Activated CD8-positive, alpha-beta memory T cell treated with anti-CD3 and anti-CD28 coated beads, Interleukin-2, amount 10 ng/mL, durations not matched to agents 7 days and 5 days (primary cell): ENCODE measurements at regions not wholly inside any gene's neighbourhood (a gene's known extent, or its start where the extent isn't known, plus 50 kb on each side); places are given as distances from the start of the nearest gene placed in this dataset.
"Not testable (repeated sequence)": the region's sequence is repeated elsewhere in the genome, so short reads cannot be mapped to it uniquely, and the experiment has no call there.

ENCODE experiments used
- ATAC-seq: fragments of 150-1000 bp; cut with Tn5 transposase; one replicate; pipeline ENCODE4 v1.10.0; 2021; ENCODE audit warnings: moderate library complexity
- CTCF ChIA-PET: fragments of 350-600 bp; sonication (Branson Sonifier 250); formaldehyde crosslinking; loops from one replicate; lab custom pipeline; 2021; ENCODE audit warnings: antibody characterized with exemption; lab: Charles Lee
- DNase-seq: peaks from one replicate; pipeline ENCODE4 v3.0.0-alpha.2; 2020
- H3K27ac Mint-ChIP-seq: one replicate; pipeline ENCODE4 v1.8.0; 2021; ENCODE audit warnings: mild to moderate bottlenecking, mixed read lengths
- H3K27me3 Mint-ChIP-seq: one replicate; pipeline ENCODE4 v1.8.0; 2021; ENCODE audit warnings: mixed read lengths
- H3K36me3 Mint-ChIP-seq: one replicate; pipeline ENCODE4 v1.8.0; 2021; ENCODE audit warnings: mild to moderate bottlenecking, mixed read lengths
- H3K4me1 Mint-ChIP-seq: one replicate; pipeline ENCODE4 v1.8.0; 2021; ENCODE audit warnings: mixed read lengths
- H3K4me3 Mint-ChIP-seq: one replicate; pipeline ENCODE4 v1.8.0; 2021; ENCODE audit warnings: mild to moderate bottlenecking, moderate library complexity, mixed read lengths
- H3K9me3 Mint-ChIP-seq: one replicate; pipeline ENCODE4 v1.8.0; 2022; ENCODE audit warnings: low read depth, mixed read lengths

DNA sequence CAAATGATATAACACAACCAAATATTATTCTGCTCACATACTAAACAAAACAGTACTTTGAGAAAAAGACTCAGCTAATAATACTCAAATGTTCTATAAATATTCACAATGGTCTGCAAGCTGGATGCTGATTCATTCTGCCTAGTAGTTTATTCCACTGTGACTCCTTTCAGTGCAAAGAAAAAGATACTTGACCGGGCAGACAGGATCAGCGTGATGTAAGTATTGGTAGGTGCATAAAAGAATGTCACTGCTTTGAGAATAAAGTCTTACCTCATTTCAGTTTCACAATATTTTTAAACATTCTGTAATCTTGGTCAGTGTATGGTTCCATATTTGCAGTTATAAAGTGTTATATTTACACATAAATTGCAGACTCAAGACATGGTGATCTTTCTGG is 223.0 kb upstream of the NUDT12 start:
- CTCF ChIA-PET = no interaction called here
- ATAC-seq (no peak), DNase-seq (no peak)
- Mint-ChIP-seq H3K4me1 (no peaks in the 10 kb centered on the region), H3K27me3 (no peaks in the 10 kb centered on the region), H3K36me3 (no peaks in the 10 kb centered on the region), H3K27ac (no peak overlapping the region), H3K9me3 (peaks cover 7% of the 10 kb centered on the region), H3K4me3 (no peak overlapping the region)

DNA sequence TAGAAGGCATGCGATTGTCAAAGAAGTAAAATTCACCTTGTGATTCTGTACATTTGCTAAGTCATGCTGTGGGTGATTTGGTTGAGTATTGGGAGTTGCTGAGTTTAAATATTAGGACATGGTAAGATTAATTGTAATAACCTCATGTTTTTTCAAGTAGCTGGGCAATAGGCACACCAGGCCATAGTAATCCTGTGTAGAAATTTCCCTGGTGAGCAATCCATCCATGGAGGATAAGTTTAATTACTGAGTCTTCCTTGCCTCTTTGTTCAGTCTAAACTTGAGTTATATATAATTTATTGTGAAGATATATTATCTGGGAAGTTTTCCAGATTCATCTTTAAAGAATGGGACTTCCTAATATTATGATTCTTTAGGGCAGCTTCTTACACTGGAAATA is 221.1 kb upstream of the NUDT12 start:
- CTCF ChIA-PET = no interaction called here

DNA sequence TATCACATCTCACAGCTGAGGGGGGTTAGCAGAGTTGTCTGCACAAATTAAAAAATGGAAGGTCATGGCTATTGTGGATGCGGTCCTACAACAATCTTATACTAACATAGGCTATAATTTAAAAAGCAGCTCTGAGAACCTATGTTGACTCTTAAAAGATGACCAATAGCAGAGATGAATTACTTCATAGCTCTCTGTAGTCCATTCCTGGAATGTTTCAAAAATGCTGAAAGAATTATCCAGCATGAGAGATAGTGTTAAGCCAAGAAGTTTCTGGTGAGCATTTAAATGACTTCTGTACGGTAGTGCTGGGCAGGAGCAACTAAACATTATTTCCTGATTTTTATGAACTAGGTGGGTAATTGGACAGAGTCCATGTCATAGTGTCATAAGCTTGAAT is 218.2 kb upstream of the NUDT12 start:
- H3K27me3 Mint-ChIP-seq = no peaks in the 10 kb centered on the region
- no peak overlapping the region for H3K27ac Mint-ChIP-seq
- H3K4me1 Mint-ChIP-seq = no peaks in the 10 kb centered on the region
- no peak overlapping the region for H3K4me3 Mint-ChIP-seq
- no peak for ATAC-seq
- H3K36me3 Mint-ChIP-seq = no peaks in the 10 kb centered on the region
- no peak for DNase-seq
- H3K9me3 Mint-ChIP-seq = peaks cover 5% of the 10 kb centered on the region
- CTCF ChIA-PET = no interaction called here

More for the DNA sequence above, 221.1 kb upstream of the NUDT12 start:
- Mint-ChIP-seq H3K4me1 (no peaks in the 10 kb centered on the region), H3K4me3 (no peak overlapping the region), H3K9me3 (peaks cover 3% of the 10 kb centered on the region), H3K36me3 (no peaks in the 10 kb centered on the region), H3K27me3 (no peaks in the 10 kb centered on the region), H3K27ac (no peak overlapping the region)
- ATAC-seq (no peak), DNase-seq (no peak)

DNA sequence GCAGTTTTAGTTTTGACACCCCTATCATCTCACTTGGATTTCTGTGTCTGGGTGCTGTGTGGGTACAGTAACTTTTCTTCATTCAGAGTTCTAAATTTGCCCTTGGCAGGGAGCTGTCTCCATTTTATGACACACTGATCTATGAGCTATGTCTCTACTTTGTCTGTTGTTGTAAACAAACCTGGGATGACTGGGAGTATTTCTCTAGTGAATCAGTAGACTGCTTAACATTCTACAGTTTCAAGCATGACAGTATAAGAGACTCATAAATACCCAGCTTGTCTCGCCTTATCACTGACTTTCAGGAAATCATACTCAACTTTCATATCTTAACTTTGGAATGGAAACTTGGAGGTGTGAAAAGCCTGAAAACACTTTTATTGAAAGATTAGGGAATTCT is 212.1 kb upstream of the NUDT12 start:
- DNase-seq = no peak
- H3K4me3 Mint-ChIP-seq = no peak overlapping the region
- no peak for ATAC-seq
- H3K9me3 Mint-ChIP-seq = peaks cover 5% of the 10 kb centered on the region
- no peaks in the 10 kb centered on the region for H3K4me1 Mint-ChIP-seq
- CTCF ChIA-PET = no interaction called here
- no peak overlapping the region for H3K27ac Mint-ChIP-seq
- no peaks in the 10 kb centered on the region for H3K27me3 Mint-ChIP-seq
- no peaks in the 10 kb centered on the region for H3K36me3 Mint-ChIP-seq

DNA sequence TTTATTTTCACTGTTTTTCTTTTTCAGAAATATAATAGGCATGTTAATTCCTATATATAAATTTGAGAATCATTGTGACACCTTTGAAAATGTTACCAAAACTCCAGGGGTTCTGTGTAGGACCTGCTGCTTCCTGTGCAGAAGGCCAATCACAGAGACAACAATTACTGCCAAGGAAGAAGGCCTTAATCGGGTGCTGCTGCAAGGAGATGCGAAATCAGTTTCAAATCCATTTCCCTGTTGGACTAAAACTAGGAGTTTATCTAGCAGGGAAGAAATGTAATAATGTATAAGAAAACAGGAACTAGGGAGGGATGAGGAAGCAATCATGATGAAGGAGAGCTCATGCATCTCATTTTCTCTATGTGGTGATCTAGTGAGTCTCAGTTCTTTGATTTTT is 209.7 kb upstream of the NUDT12 start:
- no peak overlapping the region for H3K27ac Mint-ChIP-seq
- DNase-seq = no peak
- H3K4me1 Mint-ChIP-seq = no peaks in the 10 kb centered on the region
- H3K27me3 Mint-ChIP-seq = no peaks in the 10 kb centered on the region
- H3K4me3 Mint-ChIP-seq = no peak overlapping the region
- no peak for ATAC-seq
- peaks cover 2% of the 10 kb centered on the region for H3K9me3 Mint-ChIP-seq
- CTCF ChIA-PET = no interaction called here
- H3K36me3 Mint-ChIP-seq = no peaks in the 10 kb centered on the region

GRCh38 chr5:103764403-103764802 is 201.8 kb upstream of the NUDT12 start:
- no peaks in the 10 kb centered on the region for H3K27me3 Mint-ChIP-seq
- H3K36me3 Mint-ChIP-seq = no peaks in the 10 kb centered on the region
- H3K4me1 Mint-ChIP-seq = no peaks in the 10 kb centered on the region
- H3K4me3 Mint-ChIP-seq = no peak overlapping the region
- H3K9me3 Mint-ChIP-seq = peaks cover 2% of the 10 kb centered on the region
- ATAC-seq (no peak), DNase-seq (no peak)
- no peak overlapping the region for H3K27ac Mint-ChIP-seq
- CTCF ChIA-PET = no interaction called here

DNA sequence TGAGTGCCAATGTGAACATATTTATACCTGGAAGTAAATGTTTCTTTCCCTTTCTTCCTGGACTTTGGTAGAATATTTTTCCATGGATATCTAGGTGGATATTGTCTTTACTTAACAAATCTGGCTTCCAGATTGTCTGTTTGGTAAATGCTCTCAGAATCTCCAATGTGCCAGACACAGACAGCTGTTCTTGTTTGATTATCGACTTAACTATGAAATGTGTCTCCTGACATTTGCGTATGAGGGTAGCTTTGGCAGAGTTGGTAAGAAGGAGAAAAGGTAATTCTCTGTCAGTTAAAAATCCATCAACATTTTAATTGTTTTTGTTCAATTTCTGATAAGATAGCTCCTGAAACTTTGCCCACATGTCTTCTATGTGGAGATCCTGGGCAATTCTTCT is 196.4 kb upstream of the NUDT12 start:
- ATAC-seq = no peak
- H3K4me1 Mint-ChIP-seq = no peaks in the 10 kb centered on the region
- no peaks in the 10 kb centered on the region for H3K27me3 Mint-ChIP-seq
- no peak overlapping the region for H3K27ac Mint-ChIP-seq
- H3K9me3 Mint-ChIP-seq = no peaks in the 10 kb centered on the region
- H3K4me3 Mint-ChIP-seq = no peak overlapping the region
- no peak for DNase-seq
- CTCF ChIA-PET = no interaction called here
- no peaks in the 10 kb centered on the region for H3K36me3 Mint-ChIP-seq

GRCh38 chr5:103755974-103756373 is 193.4 kb upstream of the NUDT12 start:
- H3K36me3 Mint-ChIP-seq = no peaks in the 10 kb centered on the region
- no peaks in the 10 kb centered on the region for H3K4me1 Mint-ChIP-seq
- no peak overlapping the region for H3K4me3 Mint-ChIP-seq
- no peaks in the 10 kb centered on the region for H3K27me3 Mint-ChIP-seq
- no peak for ATAC-seq
- H3K27ac Mint-ChIP-seq = no peak overlapping the region
- H3K9me3 Mint-ChIP-seq = no peaks in the 10 kb centered on the region
- no peak for DNase-seq
- CTCF ChIA-PET = no interaction called here

- Mint-ChIP-seq H3K9me3 (peaks cover 2% of the 10 kb centered on the region), H3K4me1 (no peaks in the 10 kb centered on the region)
These were observed 182.9 kb upstream of the NUDT12 start for GRCh38 chr5:103745353-103746065.

GRCh38 chr5:103744159-103744558 is 181.6 kb upstream of the NUDT12 start:
- H3K27ac Mint-ChIP-seq = no peak overlapping the region
- DNase-seq = no peak
- CTCF ChIA-PET = no interaction called here
- no peaks in the 10 kb centered on the region for H3K27me3 Mint-ChIP-seq
- H3K9me3 Mint-ChIP-seq = peaks cover 2% of the 10 kb centered on the region
- H3K4me3 Mint-ChIP-seq = no peak overlapping the region
- H3K4me1 Mint-ChIP-seq = no peaks in the 10 kb centered on the region
- no peaks in the 10 kb centered on the region for H3K36me3 Mint-ChIP-seq
- no peak for ATAC-seq

More at GRCh38 chr5:103745353-103746065, 182.9 kb upstream of the NUDT12 start:
- H3K27ac Mint-ChIP-seq = no peak overlapping the region
- CTCF ChIA-PET = no interaction called here
- DNase-seq (no peak), ATAC-seq (no peak)
- no peaks in the 10 kb centered on the region for H3K27me3 Mint-ChIP-seq
- no peaks in the 10 kb centered on the region for H3K36me3 Mint-ChIP-seq
- no peak overlapping the region for H3K4me3 Mint-ChIP-seq

DNA sequence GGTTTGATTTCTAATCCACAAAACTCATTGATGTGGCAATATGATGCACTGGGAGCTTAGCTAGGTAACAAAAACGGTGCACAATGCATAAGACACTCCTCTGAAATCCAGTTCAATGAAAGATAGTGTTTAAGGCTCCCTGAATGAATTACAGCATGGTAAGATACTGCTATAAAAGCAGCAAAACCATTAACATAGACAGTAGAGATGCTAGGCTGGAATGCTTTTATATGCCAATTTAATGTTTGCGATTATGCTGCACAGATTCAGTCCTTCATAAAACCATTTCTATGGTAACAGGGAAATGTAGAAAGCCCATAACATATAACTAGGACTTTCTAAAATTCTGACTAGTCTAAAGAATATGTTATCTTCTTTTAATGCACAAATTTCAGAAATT is 180.8 kb upstream of the NUDT12 start:
- H3K36me3 Mint-ChIP-seq = no peaks in the 10 kb centered on the region
- H3K9me3 Mint-ChIP-seq = peaks cover 2% of the 10 kb centered on the region
- DNase-seq (no peak), ATAC-seq (no peak)
- H3K27me3 Mint-ChIP-seq = no peaks in the 10 kb centered on the region
- CTCF ChIA-PET = no interaction called here
- H3K4me1 Mint-ChIP-seq = no peaks in the 10 kb centered on the region
- no peak overlapping the region for H3K4me3 Mint-ChIP-seq
- no peak overlapping the region for H3K27ac Mint-ChIP-seq

DNA sequence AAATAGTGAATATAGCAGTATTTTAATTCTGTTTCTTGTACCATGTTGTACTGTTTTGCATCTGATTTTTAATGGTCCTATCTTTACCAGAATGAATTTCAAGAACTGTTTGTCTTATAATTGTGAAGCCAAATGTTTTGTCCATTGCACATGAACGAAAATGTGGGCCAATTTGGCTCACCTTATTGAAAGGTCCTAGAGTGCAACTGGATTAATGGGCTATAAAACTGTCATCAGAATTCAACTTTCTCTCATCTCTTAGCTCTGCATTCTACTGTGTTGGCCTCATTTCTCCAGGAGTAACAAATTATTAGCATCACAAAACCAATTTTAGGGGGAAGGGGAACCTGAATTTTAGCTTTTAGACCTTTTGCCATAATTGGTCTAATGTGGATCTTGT is 179.4 kb upstream of the NUDT12 start:
- DNase-seq (no peak), ATAC-seq (no peak)
- Mint-ChIP-seq H3K9me3 (peaks cover 4% of the 10 kb centered on the region), H3K27me3 (no peaks in the 10 kb centered on the region), H3K36me3 (no peaks in the 10 kb centered on the region), H3K4me1 (no peaks in the 10 kb centered on the region), H3K4me3 (no peak overlapping the region), H3K27ac (no peak overlapping the region)
- CTCF ChIA-PET = no interaction called here

DNA sequence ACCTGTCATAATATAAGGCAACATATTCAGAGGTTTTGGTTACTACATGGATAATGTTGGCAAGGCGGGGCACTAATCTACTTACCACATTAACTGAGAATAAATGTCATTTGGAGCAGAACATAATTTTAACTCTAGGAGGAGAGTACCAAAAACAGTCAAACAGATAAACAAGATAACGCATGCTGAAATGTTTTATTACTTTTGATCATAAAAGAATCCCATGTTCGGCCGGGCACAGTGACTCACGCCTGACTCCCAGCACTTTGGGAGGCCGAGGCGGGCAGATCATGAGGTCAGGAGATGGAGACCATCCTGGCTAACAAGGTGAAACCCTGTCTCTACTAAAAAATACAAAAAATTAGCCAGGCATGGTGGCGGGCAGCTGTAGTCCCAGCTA is 173.8 kb upstream of the NUDT12 start:
- DNase-seq, ATAC-seq, H3K4me3 Mint-ChIP-seq, H3K27ac Mint-ChIP-seq, H3K36me3 Mint-ChIP-seq, H3K4me1 Mint-ChIP-seq, H3K9me3 Mint-ChIP-seq, CTCF ChIA-PET, H3K27me3 Mint-ChIP-seq: not testable (repeated sequence)

DNA sequence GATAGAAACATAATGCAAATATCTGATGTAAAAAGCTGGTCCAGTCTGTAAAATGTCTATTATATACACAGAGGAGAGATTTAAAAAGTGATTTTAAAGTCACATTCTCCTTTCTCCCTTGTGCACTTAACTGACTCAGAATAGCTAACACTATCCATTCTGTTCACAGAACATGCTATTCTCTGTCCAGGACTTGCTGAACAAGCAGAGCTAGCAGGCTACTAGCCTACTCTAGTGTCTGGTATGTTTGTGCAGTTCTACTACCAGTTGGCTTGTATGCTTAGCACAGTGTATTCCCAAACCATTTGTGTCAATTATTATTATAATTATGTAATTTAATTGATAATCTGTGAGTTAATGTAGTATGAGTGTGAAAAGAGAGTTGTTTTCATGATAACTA is 161.7 kb upstream of the NUDT12 start:
- DNase-seq = no peak
- no peak for ATAC-seq
- H3K9me3 Mint-ChIP-seq = peaks cover 5% of the 10 kb centered on the region
- no peak overlapping the region for H3K27ac Mint-ChIP-seq
- no peak overlapping the region for H3K4me3 Mint-ChIP-seq
- H3K36me3 Mint-ChIP-seq = no peaks in the 10 kb centered on the region
- no peaks in the 10 kb centered on the region for H3K4me1 Mint-ChIP-seq
- no peaks in the 10 kb centered on the region for H3K27me3 Mint-ChIP-seq
- CTCF ChIA-PET = no interaction called here

DNA sequence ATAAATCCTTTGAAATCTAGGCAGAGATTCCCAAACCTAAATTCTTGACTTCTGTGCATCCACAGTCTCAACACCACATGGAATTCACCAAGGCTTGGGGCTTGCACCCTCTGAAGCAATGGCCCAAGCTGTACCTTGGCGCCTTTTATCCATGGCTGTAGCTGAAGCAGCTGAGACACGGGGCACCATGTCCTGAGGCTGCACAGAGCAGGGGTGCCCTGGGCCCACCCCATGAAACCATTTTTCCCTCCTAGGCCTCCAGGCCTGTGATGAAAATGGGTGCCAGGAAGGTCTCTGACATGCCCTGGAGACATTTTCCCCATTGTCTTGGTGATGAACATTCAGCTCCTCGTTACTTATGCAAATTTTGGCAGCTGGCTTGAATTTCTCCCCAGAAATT is 158.6 kb upstream of the NUDT12 start:
- no peaks in the 10 kb centered on the region for H3K4me1 Mint-ChIP-seq
- DNase-seq (no peak), ATAC-seq (no peak)
- CTCF ChIA-PET = no interaction called here
- no peaks in the 10 kb centered on the region for H3K27me3 Mint-ChIP-seq
- H3K9me3 Mint-ChIP-seq = peaks cover 5% of the 10 kb centered on the region
- no peak overlapping the region for H3K27ac Mint-ChIP-seq
- H3K4me3 Mint-ChIP-seq = no peak overlapping the region
- H3K36me3 Mint-ChIP-seq = no peaks in the 10 kb centered on the region
